HAP-1 (cell line): ENCODE measurements at regions not wholly inside any gene's neighbourhood (a gene's known extent, or its start where the extent isn't known, plus 50 kb on each side); places are given as distances from the start of the nearest gene placed in this dataset.
"Not testable (repeated sequence)": the region's sequence is repeated elsewhere in the genome, so short reads cannot be mapped to it uniquely, and the experiment has no call there.

ENCODE experiments used
- DNase-seq, 2 experiments: peaks; one replicate each; pipeline ENCODE4 v3.0.0-alpha.2; 2016 to 2020; ENCODE audit warnings: low spot score in 2 of 2
- H3K27me3 ChIP-seq: fragments of 250-450 bp; sonication (Bioruptor Pico); 2 replicates; pipeline ENCODE4 v1.5.1; 2020; ENCODE audit warnings: low read depth, mild to moderate bottlenecking, moderate library complexity
- H3K36me3 ChIP-seq: fragments of 250-450 bp; sonication (Bioruptor Pico); replicated peaks from 2 replicates; pipeline ENCODE4 v1.5.1; 2020; ENCODE audit warnings: mild to moderate bottlenecking
- H3K4me1 ChIP-seq: fragments of 250-450 bp; sonication (Bioruptor Pico); 2 replicates; pipeline ENCODE4 v1.5.1; 2020; ENCODE audit warnings: mild to moderate bottlenecking
- H3K4me3 ChIP-seq: fragments of 250-450 bp; sonication (Bioruptor Pico); 2 replicates; pipeline ENCODE4 v1.5.1; 2020; ENCODE audit warnings: mild to moderate bottlenecking, moderate library complexity
- H3K9me3 ChIP-seq: fragments of 250-450 bp; sonication (Bioruptor Pico); 2 replicates; pipeline ENCODE4 v1.5.1; 2020; ENCODE audit warnings: mild to moderate bottlenecking, moderate library complexity
- in situ Hi-C: fragments of 300-500 bp; cut with MboI; formaldehyde crosslinking; loops from 3 replicates; pipeline ENCODE4 v1.14.3; 2020; ENCODE audit warnings: low sequenced_read_pairs, inconsistent platforms, mixed read lengths

- DNase-seq: no peak
- Histone ChIP-seq H3K4me1 (no peaks in the 10 kb centered on the region), H3K27me3 (no peaks in the 10 kb centered on the region), H3K9me3 (no peaks in the 10 kb centered on the region), H3K4me3 (no peak overlapping the region), H3K36me3 (no peaks in the 10 kb centered on the region)
- in situ Hi-C loops: no loop called here
Observed at GRCh38 chr5:1726469-1726865, 73.2 kb downstream of the MRPL36 start.

GRCh38 chr5:1725641-1726468 is 73.8 kb downstream of the MRPL36 start:
- no peaks in the 10 kb centered on the region for H3K4me1 ChIP-seq
- H3K27me3 ChIP-seq: no peaks in the 10 kb centered on the region
- in situ Hi-C loops: no loop called here
- no peak overlapping the region for H3K4me3 ChIP-seq
- H3K9me3 ChIP-seq: no peaks in the 10 kb centered on the region
- DNase-seq: no peak
- no peaks in the 10 kb centered on the region for H3K36me3 ChIP-seq

GRCh38 chr5:1724822-1725602 is 74.6 kb downstream of the MRPL36 start:
- H3K4me3 ChIP-seq: no peak overlapping the region
- in situ Hi-C loops: no loop called here
- H3K4me1 ChIP-seq: no peaks in the 10 kb centered on the region
- H3K36me3 ChIP-seq: no peaks in the 10 kb centered on the region
- H3K27me3 ChIP-seq: no peaks in the 10 kb centered on the region
- DNase-seq: no peak
- H3K9me3 ChIP-seq: no peaks in the 10 kb centered on the region

- Histone ChIP-seq H3K9me3 (no peaks in the 10 kb centered on the region), H3K4me1 (no peaks in the 10 kb centered on the region), H3K27me3 (no peaks in the 10 kb centered on the region), H3K4me3 (no peak overlapping the region), H3K36me3 (no peaks in the 10 kb centered on the region)
- no peak for DNase-seq
- in situ Hi-C loops: no loop called here
Observed at GRCh38 chr5:1723957-1724821, 75.4 kb downstream of the MRPL36 start.

- Histone ChIP-seq H3K4me3 (no peak overlapping the region), H3K36me3 (no peaks in the 10 kb centered on the region), H3K9me3 (no peaks in the 10 kb centered on the region), H3K4me1 (no peaks in the 10 kb centered on the region), H3K27me3 (no peaks in the 10 kb centered on the region)
- in situ Hi-C loops: no loop called here
- DNase-seq: no peak
Observed at GRCh38 chr5:1723476-1723875, 76.2 kb downstream of the MRPL36 start.

- no peak overlapping the region for H3K4me3 ChIP-seq
- no peaks in the 10 kb centered on the region for H3K36me3 ChIP-seq
- H3K9me3 ChIP-seq: no peaks in the 10 kb centered on the region
- DNase-seq: no peak
- in situ Hi-C loops: no loop called here
- H3K27me3 ChIP-seq: no peaks in the 10 kb centered on the region
- H3K4me1 ChIP-seq: no peaks in the 10 kb centered on the region
Observed at GRCh38 chr5:1722877-1723276, 76.8 kb downstream of the MRPL36 start.

GRCh38 chr5:1720396-1721110 is 79.1 kb downstream of the MRPL36 start:
- in situ Hi-C loops: no loop called here
- Histone ChIP-seq H3K4me1 (no peaks in the 10 kb centered on the region), H3K9me3 (0 out of 2 replicates have a peak, but pooled peaks cover 2% of the 10 kb centered on the region), H3K27me3 (no peaks in the 10 kb centered on the region), H3K36me3 (no peaks in the 10 kb centered on the region), H3K4me3 (no peak overlapping the region)
- no peak for DNase-seq

GRCh38 chr5:1719860-1720259 is 79.8 kb downstream of the MRPL36 start:
- Histone ChIP-seq H3K9me3 (0 out of 2 replicates have a peak, but pooled peaks cover 2% of the 10 kb centered on the region), H3K36me3 (no peaks in the 10 kb centered on the region), H3K27me3 (no peaks in the 10 kb centered on the region), H3K4me3 (no peak overlapping the region), H3K4me1 (no peaks in the 10 kb centered on the region)
- in situ Hi-C loops: no loop called here
- DNase-seq: no peak

- DNase-seq: no peak
Observed at GRCh38 chr5:1718669-1719068, 81.0 kb downstream of the MRPL36 start.

GRCh38 chr5:1710091-1710490 is 89.5 kb downstream of the MRPL36 start:
- H3K9me3 ChIP-seq, H3K4me1 ChIP-seq, in situ Hi-C loops, H3K36me3 ChIP-seq, DNase-seq, H3K4me3 ChIP-seq, H3K27me3 ChIP-seq: not testable (repeated sequence)

More at GRCh38 chr5:1718669-1719068, 81.0 kb downstream of the MRPL36 start:
- H3K36me3 ChIP-seq: no peaks in the 10 kb centered on the region
- no peaks in the 10 kb centered on the region for H3K4me1 ChIP-seq
- H3K4me3 ChIP-seq: no peak overlapping the region
- H3K27me3 ChIP-seq: no peaks in the 10 kb centered on the region
- in situ Hi-C loops: no loop called here
- H3K9me3 ChIP-seq: 0 out of 2 replicates have a peak, but pooled peaks cover 2% of the 10 kb centered on the region

- DNase-seq: no peak
- Histone ChIP-seq H3K9me3 (no peaks in the 10 kb centered on the region), H3K36me3 (no peaks in the 10 kb centered on the region), H3K4me3 (no peak overlapping the region), H3K27me3 (no peaks in the 10 kb centered on the region), H3K4me1 (no peaks in the 10 kb centered on the region)
- in situ Hi-C loops: no loop called here
Observed at GRCh38 chr5:1709171-1709803, 90.3 kb downstream of the MRPL36 start.

GRCh38 chr5:1708592-1709141 is 91.0 kb downstream of the MRPL36 start:
- H3K4me1 ChIP-seq: no peaks in the 10 kb centered on the region
- no peaks in the 10 kb centered on the region for H3K9me3 ChIP-seq
- in situ Hi-C loops: no loop called here
- no peaks in the 10 kb centered on the region for H3K36me3 ChIP-seq
- H3K4me3 ChIP-seq: no peak overlapping the region
- no peak for DNase-seq
- H3K27me3 ChIP-seq: no peaks in the 10 kb centered on the region
